ENCODE measurements at regions not wholly inside any gene's neighbourhood (a gene's known extent, or its start where the extent isn't known, plus 50 kb on each side); places are given as distances from the start of the nearest gene placed in this dataset.

DNA sequence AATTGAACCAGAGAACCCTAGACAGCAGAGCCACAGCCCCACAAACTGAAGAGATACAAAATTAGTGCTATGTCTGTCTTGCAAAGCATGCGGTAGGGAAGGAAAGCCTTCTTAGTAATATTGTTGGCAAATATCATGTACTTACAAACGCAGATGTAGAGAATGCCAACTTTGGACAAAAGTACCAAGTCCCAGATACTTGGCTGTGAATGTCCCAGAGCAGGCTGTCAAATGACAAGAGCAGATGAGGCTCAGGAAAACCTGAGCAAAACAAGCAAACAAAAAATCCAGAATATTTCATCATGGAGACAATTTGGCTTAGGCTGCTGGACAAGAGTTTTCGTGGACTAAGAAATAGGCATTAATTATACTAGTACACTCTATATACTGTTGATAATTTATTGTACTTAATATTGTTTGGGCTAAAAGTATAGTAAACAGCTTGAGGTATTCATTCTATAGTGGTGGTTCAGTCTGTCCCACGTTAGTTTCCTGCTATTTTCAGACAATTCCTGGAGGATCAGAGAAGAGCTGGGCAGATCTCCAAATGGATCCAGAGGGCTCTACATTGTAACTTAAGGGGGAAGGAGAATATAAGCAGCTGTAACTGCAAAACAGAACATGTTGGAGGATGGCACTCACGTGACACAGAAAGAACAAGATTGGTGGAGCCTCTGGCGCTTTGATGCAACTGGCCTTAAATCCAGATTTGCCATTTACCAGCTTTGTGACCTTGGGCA is 329.8 kb downstream of the ATP23 start:
- no peaks in the 10 kb centered on the region for H3K36me3 ChIP-seq
- DNase-seq (ENCODE audit: low spot score) (no peak), ATAC-seq (ENCODE audit: insufficient number of reproducible peaks, low FRiP score, low read depth) (no peak)
- H3K4me3 ChIP-seq = no peak overlapping the region
- no peak overlapping the region for H3K27ac ChIP-seq
- no peaks in the 10 kb centered on the region for H3K9me3 ChIP-seq
- H3K27me3 ChIP-seq (replicated peaks; ENCODE audit: insufficient read depth) = no peaks in the 10 kb centered on the region
- H3K4me1 ChIP-seq (ENCODE audit: control insufficient read depth in 1 of 2, low read depth in 2 of 2) = no peaks in the 10 kb centered on the region
- TF ChIP-seq, protein P1, sequence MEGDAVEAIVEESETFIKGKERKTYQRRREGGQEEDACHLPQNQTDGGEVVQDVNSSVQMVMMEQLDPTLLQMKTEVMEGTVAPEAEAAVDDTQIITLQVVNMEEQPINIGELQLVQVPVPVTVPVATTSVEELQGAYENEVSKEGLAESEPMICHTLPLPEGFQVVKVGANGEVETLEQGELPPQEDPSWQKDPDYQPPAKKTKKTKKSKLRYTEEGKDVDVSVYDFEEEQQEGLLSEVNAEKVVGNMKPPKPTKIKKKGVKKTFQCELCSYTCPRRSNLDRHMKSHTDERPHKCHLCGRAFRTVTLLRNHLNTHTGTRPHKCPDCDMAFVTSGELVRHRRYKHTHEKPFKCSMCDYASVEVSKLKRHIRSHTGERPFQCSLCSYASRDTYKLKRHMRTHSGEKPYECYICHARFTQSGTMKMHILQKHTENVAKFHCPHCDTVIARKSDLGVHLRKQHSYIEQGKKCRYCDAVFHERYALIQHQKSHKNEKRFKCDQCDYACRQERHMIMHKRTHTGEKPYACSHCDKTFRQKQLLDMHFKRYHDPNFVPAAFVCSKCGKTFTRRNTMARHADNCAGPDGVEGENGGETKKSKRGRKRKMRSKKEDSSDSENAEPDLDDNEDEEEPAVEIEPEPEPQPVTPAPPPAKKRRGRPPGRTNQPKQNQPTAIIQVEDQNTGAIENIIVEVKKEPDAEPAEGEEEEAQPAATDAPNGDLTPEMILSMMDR (IDR thresholded peaks at IDR 0.05) = no peak

DNA sequence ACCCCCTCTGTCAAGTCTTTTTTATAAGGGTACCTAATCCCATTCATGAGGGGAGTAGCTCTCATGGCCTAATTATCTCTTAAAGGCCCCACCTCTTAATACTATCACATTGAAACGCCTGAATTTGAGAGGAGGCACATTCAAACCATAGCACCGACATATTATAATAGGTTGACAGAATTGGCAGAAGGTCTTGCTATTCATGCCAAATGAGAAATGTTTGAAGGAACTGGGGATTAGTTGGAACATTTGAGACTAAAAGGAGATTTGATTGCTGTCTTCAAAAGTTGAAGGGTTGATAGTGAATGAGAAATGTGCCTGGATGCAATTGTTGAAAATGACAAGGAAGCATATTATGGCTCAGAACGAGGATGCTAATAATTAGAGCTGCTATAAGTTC is 331.1 kb downstream of the ATP23 start:
- TF ChIP-seq, protein P1 (IDR thresholded peaks at IDR 0.05) = no peak
- no peaks in the 10 kb centered on the region for H3K27me3 ChIP-seq (replicated peaks; ENCODE audit: insufficient read depth)
- H3K27ac ChIP-seq = no peak overlapping the region
- H3K9me3 ChIP-seq = peaks cover 4% of the 10 kb centered on the region
- H3K4me3 ChIP-seq = no peak overlapping the region
- H3K36me3 ChIP-seq = no peaks in the 10 kb centered on the region
- no peaks in the 10 kb centered on the region for H3K4me1 ChIP-seq (ENCODE audit: control insufficient read depth in 1 of 2, low read depth in 2 of 2)
- DNase-seq (ENCODE audit: low spot score) (no peak), ATAC-seq (ENCODE audit: insufficient number of reproducible peaks, low FRiP score, low read depth) (no peak)

DNA sequence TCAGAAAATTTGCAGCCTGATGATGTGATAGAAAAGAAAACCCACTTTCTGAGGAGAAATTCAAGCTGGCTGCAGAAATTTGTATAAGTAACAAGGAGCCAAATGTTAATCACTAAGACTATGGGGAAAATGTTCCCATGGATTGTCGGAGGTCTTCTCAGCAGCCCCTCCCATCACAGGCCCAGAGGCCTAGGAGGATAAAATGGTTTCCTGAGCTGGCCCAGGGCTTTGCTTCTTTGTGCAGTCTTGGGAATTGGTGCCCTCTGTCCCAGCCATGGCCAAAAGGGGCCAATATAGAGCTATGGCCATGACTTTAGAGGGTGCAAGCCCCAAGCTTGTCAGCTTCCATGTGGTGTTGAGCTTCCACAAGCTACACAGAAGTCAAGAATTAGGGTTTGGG is 335.9 kb downstream of the ATP23 start:
- no peaks in the 10 kb centered on the region for H3K4me1 ChIP-seq (ENCODE audit: control insufficient read depth in 1 of 2, low read depth in 2 of 2)
- DNase-seq (ENCODE audit: low spot score) (no peak), ATAC-seq (ENCODE audit: insufficient number of reproducible peaks, low FRiP score, low read depth) (no peak)
- H3K36me3 ChIP-seq = no peaks in the 10 kb centered on the region
- H3K4me3 ChIP-seq = no peak overlapping the region
- TF ChIP-seq, protein P1 (IDR thresholded peaks at IDR 0.05) = no peak
- H3K27ac ChIP-seq = no peak overlapping the region
- H3K9me3 ChIP-seq = peaks cover 6% of the 10 kb centered on the region
- H3K27me3 ChIP-seq (replicated peaks; ENCODE audit: insufficient read depth) = no peaks in the 10 kb centered on the region

DNA sequence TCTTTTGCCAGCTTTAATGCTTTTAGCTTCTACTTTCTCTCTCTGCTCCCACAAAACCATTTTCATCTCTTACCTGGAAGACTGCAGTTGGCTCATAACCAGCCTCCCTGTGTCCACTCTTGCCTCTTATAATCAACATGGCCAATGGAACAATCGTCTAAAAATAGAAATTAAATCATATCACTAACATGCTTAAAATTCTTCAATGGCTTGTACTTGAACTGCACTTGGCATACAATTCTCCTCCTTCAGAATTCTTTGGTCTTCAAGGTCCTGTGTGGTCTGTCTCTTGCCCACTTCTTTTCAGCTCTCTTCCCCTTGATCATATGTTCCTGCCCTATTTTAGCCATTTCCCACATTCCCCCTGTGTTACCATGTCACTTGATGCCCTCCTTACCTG is 342.2 kb downstream of the ATP23 start:
- TF ChIP-seq, protein P1 (IDR thresholded peaks at IDR 0.05) = no peak
- ATAC-seq (ENCODE audit: insufficient number of reproducible peaks, low FRiP score, low read depth) (no peak), DNase-seq (ENCODE audit: low spot score) (no peak)
- H3K9me3 ChIP-seq = no peaks in the 10 kb centered on the region
- H3K36me3 ChIP-seq = no peaks in the 10 kb centered on the region
- H3K4me3 ChIP-seq = no peak overlapping the region
- no peaks in the 10 kb centered on the region for H3K27me3 ChIP-seq (replicated peaks; ENCODE audit: insufficient read depth)
- peaks cover 0 to 10% of the 10 kb centered on the region in 2 donors for H3K4me1 ChIP-seq (ENCODE audit: control insufficient read depth in 1 of 2, low read depth in 2 of 2)
- H3K27ac ChIP-seq = no peak overlapping the region

DNA sequence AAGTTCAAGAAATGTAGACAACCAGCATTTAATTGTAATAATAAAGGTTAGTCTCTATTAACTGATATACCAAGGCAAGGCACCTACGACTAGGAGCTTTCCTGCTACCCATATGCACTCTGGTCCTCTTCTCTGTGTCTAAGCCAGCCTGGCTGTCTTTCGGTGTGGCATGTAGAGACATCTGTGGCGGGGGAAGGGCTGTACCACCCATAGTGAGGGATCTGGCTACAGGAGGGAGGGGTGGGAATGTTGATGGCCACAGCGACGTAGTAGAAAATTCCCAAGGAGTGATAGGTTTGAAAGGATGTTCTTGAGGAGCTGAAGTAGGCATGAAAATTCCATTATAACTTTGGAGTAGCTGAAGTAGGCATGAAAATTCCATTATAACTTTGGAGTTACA is 344.2 kb downstream of the ATP23 start:
- no peak for DNase-seq (ENCODE audit: low spot score)
- Histone ChIP-seq H3K4me3 (no peak overlapping the region), H3K27me3 (replicated peaks; ENCODE audit: insufficient read depth) (no peaks in the 10 kb centered on the region), H3K9me3 (no peaks in the 10 kb centered on the region), H3K36me3 (no peaks in the 10 kb centered on the region), H3K4me1 (ENCODE audit: control insufficient read depth in 1 of 2, low read depth in 2 of 2) (peaks cover 0 to 10% of the 10 kb centered on the region in 2 donors), H3K27ac (no peak overlapping the region)
- TF ChIP-seq, protein P1 (IDR thresholded peaks at IDR 0.05) = no peak
- ATAC-seq (ENCODE audit: insufficient number of reproducible peaks, low FRiP score, low read depth) = no peak

Data from thoracic aorta (tissue), 2 donors.